Dedifferentiated amniotic fluid mesenchymal stem cell (primary cell): ENCODE measurements at regions not wholly inside any gene's neighbourhood (a gene's known extent, or its start where the extent isn't known, plus 50 kb on each side); places are given as distances from the start of the nearest gene placed in this dataset.
A peak's percentile ranks its signal among the peaks of the same experiment; 100 is the strongest.
"Not testable (repeated sequence)": the region's sequence is repeated elsewhere in the genome, so short reads cannot be mapped to it uniquely, and the experiment has no call there.

Experiments used
- DNase-seq: peaks from one replicate; pipeline ENCODE4 v3.0.0-alpha.2; 2016; ENCODE audit errors: extremely low spot score

DNA sequence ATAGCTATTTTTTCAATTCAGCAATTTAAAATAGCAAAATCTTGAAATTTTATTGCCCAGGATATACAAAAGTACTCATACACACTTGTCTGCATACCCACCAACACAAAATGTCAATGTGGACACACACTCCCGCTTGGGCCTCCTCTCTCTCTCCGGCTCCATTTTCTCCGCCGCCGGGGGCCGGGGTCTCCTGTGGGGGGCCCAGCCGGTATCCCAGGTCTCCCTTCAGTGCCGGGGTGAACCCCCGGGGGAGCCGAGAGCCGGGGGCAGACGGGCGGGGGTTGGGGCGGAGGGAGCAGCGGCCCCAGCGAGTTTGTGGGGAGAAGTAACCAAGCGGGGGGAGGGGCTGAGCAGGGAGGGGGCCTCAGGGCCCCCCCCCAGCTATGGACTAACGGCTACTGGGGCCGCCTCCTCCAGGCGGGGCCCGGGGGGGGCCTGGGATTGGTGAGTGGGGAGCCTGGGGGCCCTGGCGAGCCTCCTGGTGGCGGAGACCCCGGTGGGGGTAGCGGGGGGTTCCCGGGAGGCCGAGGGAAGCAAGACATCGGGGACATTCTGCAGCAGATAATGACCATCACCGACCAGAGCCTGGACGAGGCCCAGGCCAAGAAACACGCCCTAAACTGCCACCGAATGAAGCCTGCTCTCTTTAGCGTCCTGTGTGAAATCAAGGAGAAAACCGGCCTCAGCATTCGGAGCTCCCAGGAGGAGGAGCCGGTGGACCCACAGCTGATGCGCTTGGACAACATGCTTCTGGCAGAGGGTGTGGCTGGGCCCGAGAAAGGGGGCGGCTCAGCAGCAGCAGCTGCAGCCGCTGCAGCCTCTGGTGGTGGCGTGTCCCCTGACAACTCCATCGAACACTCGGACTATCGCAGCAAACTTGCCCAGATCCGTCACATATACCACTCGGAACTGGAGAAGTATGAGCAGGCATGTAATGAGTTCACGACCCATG, 56.6 kb downstream of the CHST2 start:
- DNase-seq: not testable (repeated sequence)

DNA sequence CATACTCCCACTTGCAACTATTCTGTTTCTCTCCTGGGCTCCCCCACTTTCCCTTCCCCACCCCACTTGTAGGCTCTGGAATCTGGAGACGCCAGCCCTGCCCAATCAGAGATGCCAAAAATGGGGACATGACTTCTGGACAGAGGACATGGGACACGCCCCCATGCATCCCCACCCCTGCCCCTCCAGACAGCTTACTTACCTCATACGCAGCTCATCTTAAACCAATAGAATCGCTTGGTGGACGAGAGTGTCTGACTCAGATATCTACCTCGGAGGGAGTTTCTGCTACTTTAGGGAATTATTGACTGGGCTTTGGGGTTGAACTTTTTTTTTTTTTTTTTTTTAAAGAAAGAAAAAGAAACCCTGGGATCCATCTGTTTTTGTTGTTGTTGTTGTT, 58.4 kb downstream of the CHST2 start:
- DNase-seq: not testable (repeated sequence)

DNA sequence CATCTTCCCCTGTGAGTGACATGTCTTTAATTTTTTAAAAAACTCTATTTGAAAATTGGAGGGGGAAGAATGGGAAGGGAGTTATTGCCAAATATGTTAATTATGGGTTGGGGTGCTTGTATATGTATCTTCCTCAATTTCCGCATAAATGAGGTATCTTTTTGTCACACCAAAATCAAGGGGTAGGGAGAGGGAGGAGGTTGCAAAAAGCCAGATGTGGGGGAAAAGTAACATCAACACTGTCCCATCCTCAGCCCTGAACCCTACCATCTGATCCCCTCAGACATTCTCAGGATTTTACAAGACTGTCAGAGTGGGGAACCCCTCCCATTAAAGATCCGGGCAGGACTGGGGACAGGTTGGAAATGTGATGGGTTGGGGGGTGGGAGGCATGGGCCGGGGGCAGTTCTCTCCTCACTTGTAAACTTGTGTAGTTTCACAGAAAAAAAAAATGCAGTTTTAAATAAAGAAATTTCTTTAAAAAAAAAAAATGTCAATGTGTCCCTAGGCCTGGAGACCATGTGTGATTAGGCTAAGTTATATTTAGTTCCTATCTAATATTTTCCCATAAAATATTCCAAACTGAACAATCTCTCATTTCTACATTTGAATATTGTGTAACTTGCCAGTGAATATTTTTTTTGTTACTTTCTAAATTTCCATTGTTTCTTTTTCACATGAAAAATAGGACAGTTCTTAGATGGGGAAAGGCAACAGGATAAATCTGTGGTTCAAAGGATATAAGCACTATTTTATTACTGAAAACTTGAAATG, 59.4 kb downstream of the CHST2 start:
- not testable (repeated sequence) for DNase-seq

DNA sequence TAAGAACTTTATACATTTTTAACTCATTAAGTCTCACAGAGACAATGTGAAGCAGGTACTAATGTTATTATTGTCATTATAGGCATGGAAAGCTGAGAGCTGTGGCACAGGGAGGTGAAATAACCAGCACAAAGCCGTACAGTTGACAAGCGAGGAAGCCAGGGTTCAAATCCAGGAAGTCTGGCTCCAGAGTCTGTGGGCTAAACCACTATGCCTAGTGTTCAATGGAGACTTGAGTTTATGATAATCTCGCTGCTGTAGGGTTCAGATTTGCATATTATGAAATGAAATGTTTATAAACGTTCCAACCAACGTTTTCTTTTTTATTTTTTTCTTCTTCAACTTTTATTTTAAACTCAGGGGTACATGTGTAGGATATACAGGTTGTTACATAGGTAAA, 60.0 kb downstream of the CHST2 start:
- DNase-seq: no peak

DNA sequence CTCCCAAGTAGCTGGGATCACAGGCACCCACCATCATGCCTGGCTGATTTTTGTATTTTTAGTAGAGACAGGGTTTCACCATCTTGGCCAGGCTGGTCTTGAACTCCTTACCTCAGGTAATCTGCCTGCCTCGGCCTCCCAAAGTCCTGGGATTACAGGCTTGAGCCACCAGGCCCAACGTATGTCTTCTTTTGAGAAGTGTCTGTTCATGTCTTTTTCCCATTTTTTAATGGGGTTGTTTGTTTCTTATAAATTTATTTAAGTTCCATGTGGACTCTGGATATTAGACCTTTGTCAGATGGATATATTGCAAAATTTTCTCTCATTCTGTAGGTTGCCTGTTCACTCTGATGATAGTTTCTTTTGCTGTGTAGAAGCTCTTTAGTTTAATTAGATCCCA, 61.3 kb downstream of the CHST2 start:
- not testable (repeated sequence) for DNase-seq

DNA sequence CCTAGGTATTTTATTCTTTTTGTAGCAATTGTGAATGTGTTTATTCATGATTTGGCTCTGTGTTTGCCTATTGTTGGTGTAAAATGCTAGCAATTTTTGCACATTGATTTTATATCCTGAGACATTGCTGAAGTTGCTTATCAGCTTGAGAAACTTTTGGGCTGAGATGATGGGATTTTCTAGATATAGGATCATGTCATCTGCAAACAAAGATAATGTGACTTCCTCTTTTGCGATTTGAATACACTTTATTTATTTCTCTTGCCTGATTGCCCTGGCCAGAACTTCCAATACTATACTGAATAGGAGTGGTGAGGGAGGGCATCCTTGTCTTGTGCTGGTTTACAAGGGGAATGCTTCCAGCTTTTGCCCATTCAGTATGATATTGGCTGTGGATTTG, 62.4 kb downstream of the CHST2 start:
- DNase-seq: not testable (repeated sequence)

DNA sequence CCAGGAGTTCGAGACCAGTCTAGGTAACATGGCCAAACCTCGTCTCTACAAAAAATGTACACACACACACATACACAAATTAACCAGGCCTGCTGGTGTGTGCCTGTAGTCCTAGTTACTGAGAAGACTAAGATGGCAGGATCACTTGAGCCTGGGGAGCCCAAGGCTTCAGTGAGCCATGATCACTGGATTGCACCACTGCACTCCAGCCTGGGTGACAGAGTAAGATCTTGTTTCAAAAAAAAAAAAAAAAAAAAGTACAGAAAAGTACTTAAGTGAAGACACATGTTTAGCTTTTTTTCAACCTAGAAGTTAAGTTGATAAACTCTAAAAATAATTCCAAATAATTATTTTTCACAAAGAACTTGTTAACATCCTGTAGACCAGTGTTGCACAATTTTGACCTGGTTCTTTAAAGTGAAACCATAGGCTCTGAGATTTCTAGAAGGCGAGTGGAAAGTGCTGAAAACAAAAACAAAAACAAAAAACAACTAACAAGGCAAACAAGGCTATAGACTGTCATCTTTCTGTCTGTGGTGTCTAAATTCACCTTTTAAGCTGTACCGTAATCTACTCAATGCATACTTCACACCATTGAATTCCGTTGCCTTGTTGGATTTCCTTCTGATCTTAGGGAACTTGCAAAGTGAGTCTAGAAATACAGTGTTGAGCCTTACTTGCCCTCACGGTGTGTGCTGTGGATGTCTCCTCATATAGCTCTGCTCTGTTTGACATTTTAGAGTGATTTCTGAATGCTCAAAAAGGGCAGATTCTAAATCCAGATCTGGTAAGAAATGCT, 63.5 kb downstream of the CHST2 start:
- no peak for DNase-seq

DNA sequence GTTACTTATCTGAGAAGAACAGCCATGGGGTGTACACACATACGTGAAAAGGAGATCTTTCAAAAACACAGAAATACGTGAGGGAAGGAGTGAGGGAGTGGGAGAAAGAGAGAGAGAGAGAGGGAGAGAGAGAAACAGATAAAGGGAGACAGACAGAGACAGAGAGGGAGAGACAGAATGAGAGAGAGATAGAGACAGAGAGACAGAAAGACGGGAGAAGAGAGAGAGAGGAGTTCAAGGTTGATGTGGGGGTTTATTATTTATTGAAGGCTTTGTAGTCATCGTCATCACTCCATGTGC, 64.0 kb downstream of the CHST2 start:
- DNase-seq: no peak

DNA sequence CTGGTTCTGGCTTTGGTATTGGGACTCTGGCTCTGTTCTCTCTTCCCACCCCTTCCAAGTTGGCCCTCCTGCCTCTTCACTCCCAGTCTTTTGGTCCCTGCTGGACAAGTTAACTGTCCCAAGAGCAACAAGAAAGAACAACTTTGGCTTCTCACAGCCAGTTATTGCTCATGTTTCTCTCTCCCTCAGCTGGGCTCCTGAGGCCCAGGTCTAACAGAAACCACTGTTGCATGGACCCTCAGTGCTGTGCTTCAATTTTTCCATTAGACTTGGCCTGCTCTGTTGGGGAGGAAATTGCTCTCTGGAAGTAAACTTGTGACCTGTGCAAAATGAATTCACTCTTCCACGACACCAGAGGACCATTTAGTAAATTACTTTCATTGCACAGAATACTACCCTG, 64.5 kb downstream of the CHST2 start:
- no peak for DNase-seq

DNA sequence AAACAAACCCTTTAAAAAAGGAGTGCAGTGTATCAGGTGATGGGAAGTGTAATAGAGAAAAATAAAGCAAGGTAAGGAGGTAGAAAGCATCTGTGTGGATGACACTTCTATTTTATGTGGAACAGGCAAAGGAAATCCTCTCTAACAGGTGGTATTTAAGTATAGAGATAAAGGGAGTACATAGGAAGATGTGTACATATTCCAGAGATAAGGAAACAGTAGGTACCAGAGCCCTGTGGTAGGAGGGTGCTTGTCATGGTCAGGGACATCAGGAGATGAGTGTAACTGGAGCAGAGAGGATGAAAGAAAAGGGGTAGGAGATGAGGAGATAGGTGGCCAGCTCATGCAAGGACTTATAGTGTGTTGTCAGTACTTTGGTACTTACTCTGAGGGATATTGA, 65.8 kb downstream of the CHST2 start:
- no peak for DNase-seq

DNA sequence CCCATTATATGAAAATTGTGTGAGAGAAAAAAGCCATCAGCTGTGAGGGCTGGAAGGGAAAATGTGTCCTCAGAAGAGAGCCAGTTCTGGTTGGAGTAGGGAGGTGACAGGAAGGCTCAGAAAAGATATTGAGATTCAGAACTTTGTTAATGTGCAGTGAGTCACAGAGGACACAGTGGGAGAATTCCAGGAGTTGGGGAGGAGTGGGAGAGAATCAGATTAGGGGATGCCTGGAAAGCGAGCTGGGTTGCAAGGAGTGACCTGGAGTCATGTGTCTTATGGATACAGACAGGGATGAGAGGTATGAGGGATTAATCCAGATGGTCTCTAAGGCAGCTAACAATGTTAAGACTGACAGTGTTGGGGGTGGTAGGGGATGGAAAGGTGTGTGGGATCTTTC, 67.5 kb downstream of the CHST2 start:
- no peak for DNase-seq

DNA sequence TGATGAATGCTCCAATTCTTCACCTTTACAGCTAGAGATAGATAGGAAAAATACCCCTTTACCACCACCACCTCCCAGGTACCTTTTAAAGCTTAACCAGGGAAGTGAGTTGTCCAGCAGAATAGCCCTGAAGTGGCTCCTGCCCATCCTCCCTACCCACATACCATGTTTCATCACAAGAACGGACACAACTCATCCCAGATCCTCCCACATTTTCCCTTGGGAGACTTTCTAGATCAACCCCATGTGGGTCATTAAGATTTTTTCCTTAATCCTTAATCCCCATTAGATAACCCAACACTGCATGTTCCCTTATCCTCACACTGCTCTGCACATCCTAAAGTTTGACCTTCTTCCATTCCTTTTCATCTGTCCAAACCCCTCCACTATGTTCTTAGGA, 69.3 kb downstream of the CHST2 start:
- DNase-seq: no peak

DNA sequence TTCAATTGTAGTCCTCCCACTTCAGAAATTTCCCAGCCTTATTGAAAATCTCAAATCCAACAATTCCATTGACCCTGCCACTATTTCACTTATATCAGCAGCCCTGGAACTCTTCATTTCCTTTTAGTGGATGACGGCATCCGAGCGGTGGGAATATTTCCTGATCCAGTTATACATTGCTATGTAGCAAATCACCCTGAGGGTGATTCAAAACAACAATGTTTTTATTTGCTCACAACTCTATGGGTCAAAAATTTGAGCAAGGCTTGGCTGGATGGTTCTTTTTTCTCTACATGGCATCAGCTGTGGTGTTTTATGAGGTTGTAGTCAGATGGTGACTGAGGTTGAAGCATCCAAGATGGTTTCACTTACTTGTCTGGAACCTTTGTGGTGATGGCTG, 70.5 kb downstream of the CHST2 start:
- DNase-seq: no peak

DNA sequence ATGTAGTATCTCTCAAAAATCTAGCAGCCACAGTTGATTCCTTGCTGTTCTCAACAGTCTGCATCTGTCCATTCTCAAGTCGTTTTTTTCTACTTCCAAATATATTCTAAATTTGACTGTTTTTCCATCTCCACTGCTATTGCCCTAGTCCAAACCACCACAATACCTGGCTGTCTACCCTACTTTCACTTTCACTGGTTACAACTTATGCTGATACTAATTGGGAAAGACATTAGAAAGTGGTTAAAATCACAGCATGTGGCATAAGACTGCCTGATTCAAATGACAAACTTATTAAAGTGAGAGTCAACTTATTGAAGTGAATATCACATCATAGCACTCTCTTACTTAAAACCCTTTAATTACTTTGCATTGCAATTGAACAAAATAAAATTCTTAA, 72.6 kb downstream of the CHST2 start:
- DNase-seq: no peak

DNA sequence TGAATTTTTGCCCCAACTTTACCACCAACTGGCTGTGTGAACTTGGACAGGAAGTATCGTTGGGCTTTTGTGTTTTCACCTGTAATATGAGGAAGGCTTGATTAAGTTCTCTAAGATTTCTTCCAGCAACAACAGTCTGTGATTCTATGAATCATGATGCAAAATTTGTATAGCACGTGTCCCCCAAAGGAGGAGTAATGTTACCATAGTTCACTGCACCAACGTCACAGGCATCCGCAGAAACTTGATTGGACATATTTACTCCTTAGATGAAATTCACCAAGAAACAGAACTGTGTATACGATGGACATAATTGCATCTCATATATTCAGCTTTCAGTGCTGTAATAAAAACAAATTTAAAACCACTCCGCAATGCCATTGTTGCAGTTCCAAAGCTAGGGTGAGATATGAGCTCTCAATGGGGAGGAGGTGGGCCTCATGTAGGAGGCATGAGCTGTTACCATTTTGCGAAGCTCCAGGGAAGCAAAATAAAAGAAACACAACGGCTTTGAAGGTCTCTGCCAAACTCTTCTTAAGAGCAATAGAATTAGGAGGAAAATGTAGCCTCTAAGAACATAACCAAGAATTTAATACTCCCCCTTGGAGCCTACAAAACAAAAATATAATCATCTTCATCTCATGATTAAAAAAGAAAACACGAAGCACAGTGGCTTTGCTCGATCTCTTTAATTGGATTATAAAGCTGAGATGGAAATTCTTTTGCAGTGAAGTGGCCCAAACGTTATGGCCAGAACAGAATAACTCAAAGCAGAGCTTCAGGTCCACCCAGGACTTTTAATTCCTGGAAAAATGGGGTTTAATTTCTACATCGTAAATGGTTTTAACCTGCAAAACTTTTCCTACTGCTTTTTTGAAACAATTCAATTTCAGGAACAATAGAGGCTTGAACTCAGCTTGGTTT, 80.7 kb downstream of the CHST2 start:
- DNase-seq: peak; percentile 55

DNA sequence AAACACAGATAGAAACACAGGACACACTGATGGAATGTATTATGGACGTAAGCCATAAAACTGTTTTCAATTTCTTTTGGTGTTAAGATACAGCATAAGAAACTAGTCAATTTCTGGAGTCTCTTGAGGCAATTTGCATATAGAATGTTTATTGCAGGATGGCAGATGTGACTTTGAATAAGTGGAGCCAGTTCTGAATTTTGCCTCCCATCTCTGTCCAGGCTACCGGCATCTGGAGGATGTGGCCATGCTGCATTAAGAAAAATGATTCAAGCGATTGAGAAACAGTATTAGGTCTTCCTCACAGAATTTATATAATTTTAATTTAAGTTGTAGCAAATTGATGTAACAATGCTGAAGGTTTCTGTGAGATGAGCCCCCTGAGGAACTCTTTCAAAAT, 81.5 kb downstream of the CHST2 start:
- no peak for DNase-seq

DNA sequence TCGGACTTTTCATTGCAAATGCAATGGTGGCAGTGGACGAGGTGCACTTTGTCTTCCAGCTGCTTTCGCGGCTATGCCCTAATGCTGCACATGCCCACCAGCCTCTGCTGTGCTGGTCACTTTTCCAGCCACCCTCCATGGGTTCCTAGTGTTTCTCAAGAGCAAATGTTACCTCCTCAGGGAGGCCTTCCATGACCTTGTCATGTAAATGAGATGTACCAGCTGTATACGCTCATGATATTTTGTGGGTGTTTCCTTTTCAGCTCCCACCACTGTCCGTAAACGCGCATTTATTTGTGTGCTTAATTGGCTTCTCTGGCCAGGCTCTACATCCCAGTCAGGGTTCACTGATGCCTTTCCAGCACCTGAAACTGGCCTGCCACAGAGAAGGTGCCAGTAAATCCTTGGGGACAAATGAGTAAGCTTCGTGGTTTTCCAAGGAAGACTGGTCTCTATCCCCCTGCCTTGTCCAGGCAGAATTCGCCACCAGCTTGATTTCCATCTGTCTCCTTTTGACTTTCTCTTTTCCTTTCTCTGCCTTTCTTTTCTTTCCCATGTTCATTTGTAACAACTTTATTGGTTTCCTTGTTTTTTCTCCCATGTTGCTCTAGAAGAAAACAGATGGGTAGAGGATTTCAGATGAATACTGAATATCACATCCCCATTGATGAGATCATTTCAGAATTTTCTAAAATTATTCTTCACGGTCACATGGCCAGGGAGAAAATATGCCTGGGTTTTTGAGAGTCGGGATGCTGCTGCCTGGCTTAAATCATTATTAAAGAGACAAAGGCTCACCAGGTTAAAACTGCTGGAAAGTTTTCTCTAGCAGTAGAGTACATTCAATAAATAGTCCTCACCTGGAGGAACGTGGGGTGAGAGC, 82.5 kb downstream of the CHST2 start:
- no peak for DNase-seq

DNA sequence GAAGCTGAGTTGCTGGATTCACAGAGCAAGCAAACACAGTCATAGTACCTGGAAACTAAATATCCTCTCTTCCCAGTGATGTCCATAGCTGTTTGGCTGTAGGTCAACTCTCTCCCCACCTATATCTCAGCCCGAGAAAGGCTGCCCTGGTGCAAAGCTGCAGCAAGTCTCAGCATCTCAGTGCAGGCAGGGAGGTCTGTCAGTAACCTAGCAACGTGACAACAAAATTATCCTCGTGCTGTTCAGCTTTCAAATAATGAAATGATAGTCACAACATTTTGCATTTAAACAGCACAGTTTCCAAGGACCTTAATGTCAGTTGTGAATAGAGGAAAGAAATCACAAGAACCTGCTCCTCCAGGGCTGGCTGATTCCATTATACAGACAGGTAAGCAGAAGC, 83.6 kb downstream of the CHST2 start:
- no peak for DNase-seq

DNA sequence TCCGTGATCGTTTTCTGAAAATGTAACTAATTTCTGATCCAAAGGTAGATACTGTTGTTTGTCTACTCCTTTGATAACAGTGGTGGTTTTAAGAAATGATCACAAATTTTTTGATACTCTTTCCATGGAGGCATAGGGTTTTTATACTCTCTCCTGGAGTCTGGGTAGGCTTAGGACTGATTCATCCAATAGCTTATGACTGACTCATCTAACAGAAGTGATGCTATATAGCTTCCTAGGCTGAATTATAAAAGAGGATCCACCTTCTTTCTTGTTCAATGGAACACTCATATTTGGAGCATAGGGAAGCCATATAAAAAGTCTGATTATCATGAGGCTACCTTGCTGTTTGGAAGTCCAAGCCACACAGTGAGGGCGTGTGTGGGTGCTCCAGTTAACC, 84.3 kb downstream of the CHST2 start:
- DNase-seq: no peak

DNA sequence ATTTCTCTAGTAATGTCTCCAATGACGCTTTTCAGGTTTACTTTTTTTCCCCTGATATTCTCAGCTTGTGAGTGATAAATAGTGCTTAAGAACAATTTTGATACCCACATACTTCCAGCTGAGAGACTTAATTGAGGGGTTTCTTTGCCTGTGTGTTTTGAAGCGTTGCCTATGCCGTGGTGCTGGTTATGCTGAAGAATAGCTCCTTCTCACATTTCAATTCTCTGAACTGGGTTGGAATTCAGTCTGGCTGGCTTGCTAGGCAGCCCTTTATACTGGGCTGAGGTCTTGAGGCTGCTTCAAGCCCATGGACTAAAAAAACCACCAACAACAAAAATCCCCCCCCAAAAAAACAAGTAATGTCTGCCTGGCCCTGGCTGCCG, 87.4 kb downstream of the CHST2 start:
- no peak for DNase-seq
